Endothelial cell of hepatic sinusoid (primary cell): ENCODE measurements at regions not wholly inside any gene's neighbourhood (a gene's known extent, or its start where the extent isn't known, plus 50 kb on each side); places are given as distances from the start of the nearest gene placed in this dataset.
"Not testable (repeated sequence)": the region's sequence is repeated elsewhere in the genome, so short reads cannot be mapped to it uniquely, and the experiment has no call there.

ENCODE experiments used
- in situ Hi-C: cut with HindIII; loops from 2 replicates; pipeline ENCODE4 v1.10.0; 2017; ENCODE audit warnings: low sequenced_read_pairs

- in situ Hi-C loops = no loop called here
Measured at GRCh38 chrX:13387666-13388494, 68.0 kb upstream of the ATXN3L start.

GRCh38 chrX:13386636-13387035, 66.8 kb upstream of the ATXN3L start:
- in situ Hi-C loops = no loop called here

DNA sequence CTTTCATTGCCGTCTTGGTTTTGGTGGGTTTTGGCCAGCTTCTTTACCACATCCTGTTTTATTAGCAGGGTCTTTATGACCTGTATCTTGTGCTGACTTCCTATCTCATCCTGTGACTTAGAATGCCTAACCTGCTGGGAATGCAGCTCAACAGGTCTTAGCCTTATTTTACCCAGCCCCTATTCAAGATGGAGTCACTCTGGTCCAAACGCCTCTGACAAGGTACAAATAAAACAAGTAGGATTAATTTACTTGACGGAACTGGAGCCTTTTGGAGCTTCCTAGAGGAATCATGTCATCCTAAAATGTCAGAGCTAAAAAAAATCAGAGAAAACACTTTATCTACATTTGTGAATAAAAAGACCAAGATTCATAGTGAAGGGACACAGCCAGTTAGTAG, 66.2 kb upstream of the ATXN3L start:
- in situ Hi-C loops = no loop called here

DNA sequence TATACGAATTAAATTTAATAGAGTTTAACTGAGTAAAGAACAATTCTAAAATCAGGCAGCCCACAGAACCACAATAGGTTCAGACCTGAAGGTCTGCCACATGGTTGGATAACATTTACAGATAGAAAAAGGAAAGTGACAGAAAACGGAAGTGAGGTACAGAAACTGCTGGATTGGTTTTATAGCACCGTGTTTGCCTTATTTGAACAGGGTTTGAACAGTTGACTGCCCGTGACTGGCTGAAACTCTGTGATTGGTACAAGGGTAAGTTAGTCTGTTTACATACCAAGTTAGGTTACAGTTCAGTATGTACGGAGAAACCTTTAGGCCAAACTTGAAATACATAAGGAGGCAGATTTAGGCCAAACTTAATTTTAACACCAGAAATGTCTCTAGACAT, 64.1 kb upstream of the ATXN3L start:
- in situ Hi-C loops = no loop called here

GRCh38 chrX:13381514-13381913, 61.7 kb upstream of the ATXN3L start:
- in situ Hi-C loops = no loop called here

DNA sequence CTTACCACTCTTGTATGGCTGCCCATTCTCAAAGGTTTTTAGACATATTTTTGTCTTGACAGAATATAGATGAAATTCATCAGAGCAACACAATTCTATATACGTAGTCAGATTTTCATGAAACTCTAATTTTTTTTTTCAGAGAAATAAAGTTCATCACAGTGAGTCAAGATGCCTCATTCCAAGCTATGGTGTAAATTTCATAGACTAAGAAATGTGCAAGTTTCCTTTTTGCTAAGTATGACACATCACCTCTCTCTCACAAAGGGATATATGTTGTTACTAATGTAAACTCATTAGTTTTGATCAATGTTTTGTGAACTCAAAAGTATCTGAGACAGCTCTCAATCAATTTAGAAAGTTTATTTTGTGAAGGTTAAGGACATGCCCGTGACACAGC, 60.4 kb upstream of the ATXN3L start:
- in situ Hi-C loops = no loop called here

DNA sequence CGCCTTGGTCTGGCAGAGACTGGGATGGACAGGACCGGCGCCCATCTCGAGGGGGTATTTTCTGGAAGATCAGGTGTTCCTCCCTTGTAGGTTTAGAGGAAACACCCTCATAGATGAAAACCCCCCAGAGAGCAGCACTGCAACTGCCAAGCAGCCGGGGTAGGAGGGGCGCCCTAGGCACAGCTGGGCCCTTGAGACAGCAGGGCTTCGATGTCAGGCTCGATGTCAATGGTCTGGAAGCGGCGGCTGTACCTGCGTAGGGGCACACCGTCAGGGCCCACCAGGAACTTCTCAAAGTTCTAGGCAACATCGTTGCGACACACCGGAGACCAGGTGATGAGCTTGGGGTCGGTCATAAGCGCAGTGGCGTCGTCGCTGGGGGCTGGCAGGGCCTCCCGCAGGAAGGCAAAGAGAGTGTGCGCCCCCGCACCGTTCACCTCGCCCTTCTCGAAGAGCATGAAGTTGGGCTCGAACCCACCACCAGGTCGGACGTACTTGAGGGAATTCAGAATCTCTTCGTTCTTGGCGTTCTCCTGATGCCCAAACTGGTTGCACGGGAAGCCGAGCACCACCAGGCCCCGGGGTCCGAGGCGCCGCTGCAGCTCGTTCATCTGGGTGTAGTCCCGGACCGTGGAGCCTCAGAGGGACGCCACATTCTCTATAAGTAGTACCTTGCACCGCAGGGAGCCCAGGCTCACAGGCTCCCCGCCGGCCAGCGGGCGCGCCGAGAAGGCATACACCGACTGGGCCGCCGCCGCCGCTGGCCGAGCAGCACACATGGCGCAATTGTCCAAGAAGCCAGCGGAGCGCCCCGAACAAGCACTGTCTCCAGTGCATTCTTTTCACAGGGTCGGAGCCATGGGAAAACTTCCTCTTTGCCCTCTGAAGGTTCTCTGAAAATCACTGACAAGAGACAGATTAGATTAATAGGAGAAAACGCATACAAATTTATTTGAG, 59.0 kb upstream of the ATXN3L start:
- in situ Hi-C loops = not testable (repeated sequence)

DNA sequence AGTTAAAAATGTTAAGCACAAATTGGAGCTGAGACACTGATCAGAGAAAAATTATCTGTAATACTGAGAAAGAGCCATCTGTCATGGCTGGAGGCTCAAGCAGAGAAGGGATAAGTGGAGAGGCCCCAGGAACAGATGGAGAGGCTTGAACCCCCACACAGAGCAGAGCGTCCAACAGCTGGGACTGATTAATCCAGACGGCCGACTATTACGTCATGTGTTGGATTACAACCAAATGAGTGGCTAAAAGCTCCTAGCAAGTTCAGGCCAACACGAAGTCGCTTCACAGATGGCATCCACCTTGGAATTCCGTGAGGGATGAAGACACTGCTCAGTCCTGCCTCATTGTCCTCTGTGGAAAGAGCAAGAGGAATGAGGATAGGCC, 57.7 kb upstream of the ATXN3L start:
- in situ Hi-C loops = no loop called here

DNA sequence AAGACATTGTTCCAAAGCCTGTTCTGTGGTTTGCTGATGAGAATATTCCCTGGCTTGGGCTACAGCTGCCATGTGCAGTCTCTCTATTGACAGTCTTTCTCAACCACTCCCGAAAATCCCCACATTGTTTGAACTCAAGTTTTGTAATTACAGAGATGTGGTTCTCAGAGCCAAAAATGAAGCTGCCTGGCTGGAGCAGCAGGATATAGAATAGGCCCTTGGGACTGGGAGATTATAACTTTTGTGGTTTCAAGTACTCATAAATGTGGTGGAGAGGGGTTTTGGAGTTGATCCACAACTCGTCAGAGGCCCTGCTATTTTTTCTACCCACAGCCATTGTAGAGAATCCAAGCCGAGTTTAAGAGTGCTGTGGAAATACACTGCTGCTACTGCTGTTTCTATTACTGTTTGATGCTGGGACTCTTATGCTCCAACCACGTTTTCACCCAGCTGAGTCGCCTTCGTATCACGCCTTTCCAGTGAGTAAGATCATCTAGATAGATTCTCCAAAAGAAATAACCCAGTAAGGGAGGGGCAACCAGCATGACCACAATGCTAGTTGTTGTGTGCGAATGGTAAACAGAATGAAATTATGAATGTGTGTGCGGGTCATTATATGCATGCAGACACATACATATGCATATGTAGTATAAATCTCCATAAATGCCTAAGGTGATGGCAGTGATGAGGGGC, 57.1 kb upstream of the ATXN3L start:
- in situ Hi-C loops = no loop called here

DNA sequence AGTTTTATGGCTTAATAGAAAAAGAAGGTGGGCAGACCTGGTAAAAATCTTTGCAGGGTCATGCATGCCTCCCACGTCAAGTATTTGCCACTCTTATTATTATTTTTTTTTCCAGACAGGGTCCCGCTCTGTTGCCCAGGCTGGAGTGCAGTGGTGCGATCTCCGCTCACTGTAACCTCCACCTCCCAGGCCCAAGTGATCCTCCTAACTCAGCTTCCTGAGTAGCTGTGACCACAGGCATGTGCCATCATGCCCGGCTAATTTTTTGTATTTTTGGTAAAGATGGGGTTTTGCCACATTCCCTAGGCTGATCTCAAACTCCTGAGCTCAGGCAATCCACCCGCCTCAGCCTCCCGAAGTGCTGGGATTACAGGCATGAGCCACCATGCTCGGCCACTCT, 55.7 kb upstream of the ATXN3L start:
- in situ Hi-C loops = not testable (repeated sequence)

DNA sequence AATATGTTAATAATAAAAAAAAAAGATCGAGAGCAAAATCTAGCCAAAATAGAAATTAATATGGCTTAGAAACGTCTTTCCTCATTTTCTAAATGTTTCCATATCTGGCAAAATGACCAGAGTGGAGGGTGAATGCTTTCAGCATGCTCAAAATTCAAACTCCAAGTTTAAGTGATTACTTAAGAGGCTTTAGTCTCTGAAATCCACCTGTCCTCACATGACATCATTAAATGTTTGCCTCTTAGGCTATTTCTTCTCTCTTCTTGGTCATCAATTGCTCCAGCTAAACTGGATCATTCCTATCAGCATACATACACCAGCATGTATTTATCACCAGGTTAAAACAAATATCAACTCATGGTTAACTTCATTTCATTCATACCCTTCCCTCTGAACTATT, 54.5 kb upstream of the ATXN3L start:
- in situ Hi-C loops = loop anchor here (5.0 kb wide), 1 partner anchor 87 kb away; no protein-coding TSS in a partner anchor

- in situ Hi-C loops = loop anchor here (5.0 kb wide), 1 partner anchor 86 kb away; no protein-coding TSS in a partner anchor
Measured at GRCh38 chrX:13373431-13374187, 53.8 kb upstream of the ATXN3L start.

DNA sequence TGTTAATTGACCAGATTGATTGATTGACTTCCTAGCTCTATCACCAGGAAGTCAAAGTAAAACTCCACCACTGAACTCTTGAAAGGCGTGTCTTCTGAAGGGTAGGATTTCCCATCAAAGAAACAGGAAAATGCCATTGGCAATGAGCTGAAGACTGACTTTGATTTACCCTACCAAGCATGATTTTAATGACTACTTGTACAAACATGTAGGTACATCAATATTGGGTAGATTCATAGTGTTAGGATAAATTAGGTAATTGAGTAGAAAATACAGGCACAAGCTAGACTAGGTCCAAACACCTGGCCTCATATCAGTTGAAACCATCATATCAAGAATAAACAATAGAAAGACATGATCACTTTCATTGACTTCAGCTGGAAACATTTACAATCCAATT, 53.2 kb upstream of the ATXN3L start:
- in situ Hi-C loops = loop anchor here (5.0 kb wide), 1 partner anchor 86 kb away; no protein-coding TSS in a partner anchor

GRCh38 chrX:13372203-13372980, 52.5 kb upstream of the ATXN3L start:
- in situ Hi-C loops = loop anchor here (5.0 kb wide), 1 partner anchor 85 kb away; no protein-coding TSS in a partner anchor

GRCh38 chrX:13371186-13371585, 51.3 kb upstream of the ATXN3L start:
- in situ Hi-C loops = loop anchor here (5.0 kb wide), 1 partner anchor 84 kb away; no protein-coding TSS in a partner anchor

DNA sequence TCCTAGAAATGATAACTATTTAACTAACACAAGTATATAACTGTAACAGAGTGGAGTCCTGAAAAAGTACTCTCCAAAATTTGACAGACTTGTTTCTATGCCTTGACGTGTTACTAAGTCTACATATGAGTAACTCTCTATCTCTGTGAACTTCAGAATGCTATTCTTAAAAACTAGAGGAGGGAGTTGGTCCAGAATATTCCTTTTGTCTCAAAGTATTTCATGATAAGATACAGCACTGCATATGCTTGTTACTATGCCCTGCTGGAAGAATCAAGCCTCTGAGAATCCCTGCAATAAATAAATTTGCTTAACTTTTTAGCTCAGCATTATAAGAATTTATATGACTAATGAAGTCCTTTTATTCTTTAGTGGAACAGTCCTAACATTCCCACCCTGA, 50.9 kb upstream of the ATXN3L start:
- in situ Hi-C loops = loop anchor here (5.0 kb wide), 1 partner anchor 83 kb away; no protein-coding TSS in a partner anchor
